Right lobe of liver (tissue), 4 donors: ENCODE measurements at regions not wholly inside any gene's neighbourhood (a gene's known extent, or its start where the extent isn't known, plus 50 kb on each side); places are given as distances from the start of the nearest gene placed in this dataset.

ENCODE experiments used
- CTCF ChIP-seq, 4 donors: fragments of 200-600 bp in 3 of 4; fragments of 450-650 bp in 1 of 4; IDR thresholded peaks; one replicate each; pipeline versions ENCODE4 v1.5.1 to v1.8.0; 2016 to 2022; ENCODE audit warnings: antibody characterized with exemption in 4 of 4, mild to moderate bottlenecking in 2 of 4
- POLR2A ChIP-seq: fragments of 450-650 bp; IDR thresholded peaks from one replicate; pipeline ENCODE4 v1.6.1; 2017; ENCODE audit warnings: antibody characterized with exemption, mild to moderate bottlenecking
- donor health status: DM: no; HTN: no; CAD: no.
- donor health status: DM: no; HTN: no; CAD: no.
- donor health status: DM: no; HTN: yes; CAD: no.

- TF ChIP-seq CTCF (IDR thresholded peaks at IDR 0.05) (no peak), POLR2A (no peak)
These were observed 116.8 kb upstream of the SPRED2 start for GRCh38 chr2:65549257-65549627.
